Tibial nerve (tissue), 3 donors: ENCODE measurements at regions not wholly inside any gene's neighbourhood (a gene's known extent, or its start where the extent isn't known, plus 50 kb on each side); places are given as distances from the start of the nearest gene placed in this dataset.

Experiments
- POLR2A ChIP-seq, 2 donors: fragments of 450-650 bp; IDR thresholded peaks; one replicate each; pipeline ENCODE4 v1.6.1; 2017; ENCODE audit warnings: antibody characterized with exemption in 2 of 2, mild to moderate bottlenecking in 2 of 2, moderate library complexity in 2 of 2
- TF ChIP-seq, protein P1 (sequence below), 5 experiments: fragments of 200-600 bp in 3 of 5; fragments of 450-650 bp in 2 of 5; sonication (generic) in 3 of 5; IDR thresholded peaks; one replicate each; pipeline ENCODE4 v1.5.1; 2016 to 2019; ENCODE audit warnings: antibody characterized with exemption in 5 of 5, mild to moderate bottlenecking in 3 of 5, moderate library complexity in 2 of 5

DNA sequence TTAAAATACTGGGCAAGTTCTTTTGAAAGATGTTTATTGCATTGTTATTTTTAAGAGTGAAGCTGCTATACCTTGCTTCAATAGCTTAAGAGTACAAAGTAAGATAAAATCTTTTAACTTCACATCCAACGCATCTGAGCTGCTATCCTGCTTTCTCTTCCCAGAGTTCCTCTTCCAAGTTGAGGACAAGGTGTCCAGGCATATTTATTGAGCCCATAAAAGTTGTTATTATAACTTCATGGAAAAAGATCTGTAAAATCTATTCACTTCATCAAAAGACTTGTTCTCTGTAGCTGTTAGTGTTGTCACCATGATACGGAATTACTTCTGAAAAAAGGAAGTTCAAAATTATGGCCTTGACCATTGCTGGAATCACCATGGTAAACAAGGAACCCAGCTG, 306.2 kb upstream of the ELAVL2 start:
- TF ChIP-seq, protein P1, sequence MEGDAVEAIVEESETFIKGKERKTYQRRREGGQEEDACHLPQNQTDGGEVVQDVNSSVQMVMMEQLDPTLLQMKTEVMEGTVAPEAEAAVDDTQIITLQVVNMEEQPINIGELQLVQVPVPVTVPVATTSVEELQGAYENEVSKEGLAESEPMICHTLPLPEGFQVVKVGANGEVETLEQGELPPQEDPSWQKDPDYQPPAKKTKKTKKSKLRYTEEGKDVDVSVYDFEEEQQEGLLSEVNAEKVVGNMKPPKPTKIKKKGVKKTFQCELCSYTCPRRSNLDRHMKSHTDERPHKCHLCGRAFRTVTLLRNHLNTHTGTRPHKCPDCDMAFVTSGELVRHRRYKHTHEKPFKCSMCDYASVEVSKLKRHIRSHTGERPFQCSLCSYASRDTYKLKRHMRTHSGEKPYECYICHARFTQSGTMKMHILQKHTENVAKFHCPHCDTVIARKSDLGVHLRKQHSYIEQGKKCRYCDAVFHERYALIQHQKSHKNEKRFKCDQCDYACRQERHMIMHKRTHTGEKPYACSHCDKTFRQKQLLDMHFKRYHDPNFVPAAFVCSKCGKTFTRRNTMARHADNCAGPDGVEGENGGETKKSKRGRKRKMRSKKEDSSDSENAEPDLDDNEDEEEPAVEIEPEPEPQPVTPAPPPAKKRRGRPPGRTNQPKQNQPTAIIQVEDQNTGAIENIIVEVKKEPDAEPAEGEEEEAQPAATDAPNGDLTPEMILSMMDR (IDR thresholded peaks at IDR 0.05) = no peak
- no peak for TF ChIP-seq POLR2A (IDR thresholded peaks at IDR 0.05)
